ENCODE measurements at regions not wholly inside any gene's neighbourhood (a gene's known extent, or its start where the extent isn't known, plus 50 kb on each side); places are given as distances from the start of the nearest gene placed in this dataset.
"Not testable (repeated sequence)": the region's sequence is repeated elsewhere in the genome, so short reads cannot be mapped to it uniquely, and the experiment has no call there.

- 63 to 89% methylated on average over 5 to 7 of the region's 10 CpGs for WGBS, 2 donors (ENCODE audit: low coverage in 1 of 2)
Measured at GRCh38 chr10:2885288-2886278, 181.8 kb upstream of the PFKP start.

GRCh38 chr10:2883983-2884540 lies 183.3 kb upstream of the PFKP start:
- not testable (repeated sequence) for H3K36me3 ChIP-seq, H3K27me3 ChIP-seq, H3K27ac ChIP-seq, H3K4me3 ChIP-seq, H3K4me1 ChIP-seq, ATAC-seq, H3K9me3 ChIP-seq
- 85 to 86% methylated on average over 1 to 4 of the region's 4 CpGs for WGBS, 2 donors (ENCODE audit: low coverage in 1 of 2)

More at GRCh38 chr10:2885288-2886278, 181.8 kb upstream of the PFKP start:
- H3K4me3 ChIP-seq: no peak overlapping the region
- no peak overlapping the region for H3K27ac ChIP-seq
- no peaks in the 10 kb centered on the region for H3K9me3 ChIP-seq
- no peaks in the 10 kb centered on the region for H3K4me1 ChIP-seq
- ATAC-seq: no peak
- H3K36me3 ChIP-seq: no peaks in the 10 kb centered on the region
- TF ChIP-seq POLR2AphosphoS5 (IDR thresholded peaks at IDR 0.05): no peak
- no peaks in the 10 kb centered on the region for H3K27me3 ChIP-seq

GRCh38 chr10:2883238-2883637 lies 184.1 kb upstream of the PFKP start:
- no peak overlapping the region for H3K27ac ChIP-seq
- H3K27me3 ChIP-seq: peaks cover 10% of the 10 kb centered on the region
- no peaks in the 10 kb centered on the region for H3K36me3 ChIP-seq
- H3K4me3 ChIP-seq: no peak overlapping the region
- TF ChIP-seq POLR2AphosphoS5 (IDR thresholded peaks at IDR 0.05): no peak
- TF ChIP-seq EP300 (IDR thresholded peaks at IDR 0.05): no peak
- TF ChIP-seq CTCF (IDR thresholded peaks at IDR 0.05): no peak
- no peak for TF ChIP-seq POLR2A (IDR thresholded peaks at IDR 0.05)
- no peak for ATAC-seq
- 67 to 83% methylated on average over 1 of the region's 1 CpG for WGBS, 2 donors (ENCODE audit: low coverage in 1 of 2)
- H3K9me3 ChIP-seq: no peaks in the 10 kb centered on the region
- no peaks in the 10 kb centered on the region for H3K4me1 ChIP-seq

- Histone ChIP-seq H3K27ac (no peak overlapping the region), H3K9me3 (no peaks in the 10 kb centered on the region), H3K36me3 (no peaks in the 10 kb centered on the region), H3K27me3 (peaks cover 10% of the 10 kb centered on the region), H3K4me1 (no peaks in the 10 kb centered on the region), H3K4me3 (no peak overlapping the region)
- TF ChIP-seq CTCF (IDR thresholded peaks at IDR 0.05): no peak
- no peak for TF ChIP-seq POLR2A (IDR thresholded peaks at IDR 0.05)
- no peak for TF ChIP-seq EP300 (IDR thresholded peaks at IDR 0.05)
- no peak for TF ChIP-seq POLR2AphosphoS5 (IDR thresholded peaks at IDR 0.05)
- ATAC-seq: no peak
- WGBS, 2 donors (ENCODE audit: low coverage in 1 of 2): 66 to 72% methylated on average over 7 to 9 of the region's 9 CpGs
Measured at GRCh38 chr10:2882628-2883027, 184.7 kb upstream of the PFKP start.

- no peak for ATAC-seq
- TF ChIP-seq POLR2AphosphoS5 (IDR thresholded peaks at IDR 0.05): no peak
- no peak for TF ChIP-seq EP300 (IDR thresholded peaks at IDR 0.05)
- TF ChIP-seq POLR2A (IDR thresholded peaks at IDR 0.05): no peak
- TF ChIP-seq CTCF (IDR thresholded peaks at IDR 0.05): no peak
- no peaks in the 10 kb centered on the region for H3K4me1 ChIP-seq
- H3K27me3 ChIP-seq: peaks cover 10% of the 10 kb centered on the region
- H3K27ac ChIP-seq: no peak overlapping the region
- no peaks in the 10 kb centered on the region for H3K9me3 ChIP-seq
- H3K36me3 ChIP-seq: no peaks in the 10 kb centered on the region
- no peak overlapping the region for H3K4me3 ChIP-seq
- WGBS, 2 donors (ENCODE audit: low coverage in 1 of 2): 22 to 49% methylated on average over 3 to 6 of the region's 6 CpGs
Measured at GRCh38 chr10:2881720-2882620, 185.4 kb upstream of the PFKP start.

- not testable (repeated sequence) for H3K4me3 ChIP-seq, H3K4me1 ChIP-seq, H3K36me3 ChIP-seq, H3K27ac ChIP-seq, H3K9me3 ChIP-seq, ATAC-seq
- H3K27me3 ChIP-seq: peaks cover 11% of the 10 kb centered on the region
- WGBS, 2 donors (ENCODE audit: low coverage in 1 of 2): 80 to 100% methylated on average over 1 to 2 of the region's 2 CpGs
Measured at GRCh38 chr10:2880050-2880449, 187.3 kb upstream of the PFKP start.
